NCI-H460 (cell line): ENCODE measurements at regions not wholly inside any gene's neighbourhood (a gene's known extent, or its start where the extent isn't known, plus 50 kb on each side); places are given as distances from the start of the nearest gene placed in this dataset.
"Not testable (repeated sequence)": the region's sequence is repeated elsewhere in the genome, so short reads cannot be mapped to it uniquely, and the experiment has no call there.

Experiments used
- DNase-seq: peaks from one replicate; pipeline ENCODE4 v3.0.0-alpha.2; 2016; ENCODE audit warnings: low read depth; ENCODE audit errors: extremely low read depth

GRCh38 chr16:79847569-79847968 is 247.0 kb upstream of the MAF start:
- no peak for DNase-seq

GRCh38 chr16:79847101-79847500 is 246.6 kb upstream of the MAF start:
- no peak for DNase-seq

DNA sequence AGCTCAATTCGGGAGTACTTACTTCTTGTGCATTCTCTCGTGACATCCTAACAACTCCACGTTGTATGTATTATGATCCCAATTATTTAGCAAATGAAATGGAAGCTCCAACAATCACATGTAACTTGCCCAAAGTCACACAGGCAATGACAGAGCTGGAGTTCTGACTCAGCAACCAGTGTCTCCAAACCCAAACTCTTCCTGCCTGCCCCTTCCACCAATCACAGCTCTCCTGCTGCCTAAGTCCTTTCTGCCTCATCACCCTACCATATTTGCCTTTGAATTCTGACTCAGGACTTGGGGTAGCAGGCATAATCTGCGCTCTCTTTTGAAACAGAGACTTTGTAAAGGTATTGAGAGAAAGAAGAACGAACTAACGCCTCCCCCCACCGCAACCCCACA is 245.2 kb upstream of the MAF start:
- no peak for DNase-seq

- DNase-seq = no peak
Measured at GRCh38 chr16:79845033-79845733, 244.6 kb upstream of the MAF start.

DNA sequence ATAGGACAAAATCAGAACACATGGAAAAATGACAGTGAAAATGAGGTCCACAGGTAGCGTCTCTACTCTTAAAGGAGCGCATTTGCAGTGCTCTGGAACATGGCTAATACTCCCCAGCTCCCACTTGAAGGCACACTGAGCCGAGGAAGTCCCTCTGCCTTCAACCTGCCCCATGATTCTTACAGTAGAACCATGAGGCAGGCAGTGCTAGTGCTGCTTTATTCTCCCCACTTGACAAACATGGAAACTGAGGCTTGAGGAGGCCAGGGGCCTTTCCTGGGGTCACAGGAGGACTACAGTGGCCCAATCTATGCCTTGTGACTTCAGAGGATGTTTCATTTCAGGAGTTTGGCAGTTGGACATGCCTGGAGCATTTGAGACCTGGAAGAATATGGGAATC is 244.1 kb upstream of the MAF start:
- no peak for DNase-seq

DNA sequence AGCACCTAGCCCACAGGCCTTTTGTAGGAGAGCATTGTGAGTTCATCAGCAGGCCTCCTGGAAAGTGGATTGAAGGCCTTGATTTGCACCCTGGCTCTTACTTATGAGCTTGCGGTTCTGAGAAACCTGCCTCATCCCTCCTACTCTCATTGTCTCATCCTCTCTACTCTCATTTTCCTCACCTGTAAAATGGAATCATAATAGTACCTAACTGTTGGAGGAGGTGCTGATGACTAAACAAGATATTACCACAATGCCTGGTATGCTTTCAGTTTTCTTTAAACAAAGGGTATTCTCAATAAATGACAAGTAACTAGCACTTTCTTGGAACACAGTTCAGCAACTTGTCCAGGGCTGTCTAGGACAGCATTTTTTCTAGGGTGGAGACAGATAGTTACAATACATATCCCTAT is 243.1 kb upstream of the MAF start:
- no peak for DNase-seq

DNA sequence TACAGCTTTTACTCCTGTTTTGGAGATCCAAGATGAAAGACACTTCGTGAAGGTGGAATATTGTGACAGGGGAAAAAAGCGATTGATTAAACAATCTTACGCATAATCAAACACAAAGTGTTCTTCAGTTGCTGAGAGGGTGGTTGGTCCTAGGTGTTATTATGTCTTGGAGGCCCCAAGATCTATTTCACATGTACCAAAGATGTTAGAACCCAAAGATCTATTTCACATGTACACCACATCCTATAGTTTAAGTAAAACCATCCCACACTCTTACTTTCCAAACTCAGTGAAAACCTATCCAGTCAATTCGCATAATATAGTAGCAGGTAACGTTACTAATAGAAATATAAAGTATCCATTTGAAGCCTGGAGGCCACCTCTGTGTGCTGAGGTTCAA is 242.6 kb upstream of the MAF start:
- DNase-seq = no peak

GRCh38 chr16:79842197-79842596 is 241.7 kb upstream of the MAF start:
- DNase-seq = no peak

DNA sequence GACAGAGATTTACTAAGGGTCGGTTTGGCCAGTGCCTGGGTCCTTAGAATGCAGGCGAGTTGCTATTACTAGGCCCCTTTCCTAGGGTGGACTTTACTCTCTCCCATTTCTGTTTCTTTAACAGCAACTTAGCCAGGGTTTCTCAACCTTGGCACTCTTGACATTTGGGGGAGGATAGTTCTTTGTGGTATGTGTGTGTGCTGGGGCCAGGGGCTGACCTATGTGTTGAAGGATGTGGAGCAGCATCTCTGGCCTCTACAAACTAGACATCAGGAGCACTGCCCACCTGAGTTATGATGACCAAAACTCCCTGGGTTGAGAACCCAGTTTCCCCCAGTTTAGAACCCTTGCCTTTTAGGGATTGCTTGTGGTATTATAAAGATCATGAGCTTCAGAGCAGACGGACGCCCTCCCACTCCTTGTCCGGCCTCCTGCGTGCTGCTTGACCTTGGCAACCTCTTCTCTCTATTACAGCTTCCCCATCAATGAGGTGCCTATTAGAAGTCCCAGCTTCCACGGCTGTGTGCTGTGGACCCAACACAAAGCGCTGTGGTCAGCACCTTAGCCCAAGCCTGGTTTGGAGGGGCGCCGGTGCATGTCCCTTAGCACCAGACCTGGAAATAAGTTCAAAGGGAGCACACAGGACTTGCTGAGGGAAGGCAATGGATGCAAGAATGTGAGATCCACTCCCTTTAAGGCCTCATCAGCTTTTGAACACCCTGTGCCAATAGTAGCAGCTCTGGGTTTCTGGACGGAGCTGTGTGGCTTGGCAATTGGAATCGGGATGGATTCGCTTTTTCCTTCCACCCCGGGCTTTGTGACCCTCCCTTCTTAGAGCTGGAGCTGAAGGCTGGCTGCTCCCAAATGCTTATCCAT is 239.2 kb upstream of the MAF start:
- DNase-seq = no peak

GRCh38 chr16:79838496-79839259 is 238.1 kb upstream of the MAF start:
- no peak for DNase-seq

- no peak for DNase-seq
Measured at GRCh38 chr16:79836144-79836543, 235.6 kb upstream of the MAF start.

- no peak for DNase-seq
Measured at GRCh38 chr16:79835194-79835593, 234.7 kb upstream of the MAF start.

DNA sequence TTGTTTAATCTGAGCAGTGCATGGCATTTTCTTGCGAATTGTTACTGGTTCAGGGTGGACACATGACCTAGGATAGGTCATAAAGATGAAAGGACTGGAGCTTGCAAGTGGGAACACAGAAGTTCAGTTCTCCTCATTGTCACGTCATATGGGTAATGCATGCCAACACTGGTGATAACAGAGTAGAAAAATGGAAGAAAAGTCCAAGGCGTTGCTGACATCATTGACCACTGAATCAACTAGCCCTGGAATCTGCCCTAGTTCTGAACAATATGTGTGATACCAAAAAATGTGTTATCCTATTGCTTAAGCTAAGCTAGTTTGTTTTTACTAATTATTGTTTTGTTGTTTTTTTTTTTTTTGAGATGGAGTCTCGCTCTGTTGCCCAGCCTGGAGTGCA is 234.2 kb upstream of the MAF start:
- no peak for DNase-seq

GRCh38 chr16:79834003-79834402 is 233.5 kb upstream of the MAF start:
- not testable (repeated sequence) for DNase-seq

DNA sequence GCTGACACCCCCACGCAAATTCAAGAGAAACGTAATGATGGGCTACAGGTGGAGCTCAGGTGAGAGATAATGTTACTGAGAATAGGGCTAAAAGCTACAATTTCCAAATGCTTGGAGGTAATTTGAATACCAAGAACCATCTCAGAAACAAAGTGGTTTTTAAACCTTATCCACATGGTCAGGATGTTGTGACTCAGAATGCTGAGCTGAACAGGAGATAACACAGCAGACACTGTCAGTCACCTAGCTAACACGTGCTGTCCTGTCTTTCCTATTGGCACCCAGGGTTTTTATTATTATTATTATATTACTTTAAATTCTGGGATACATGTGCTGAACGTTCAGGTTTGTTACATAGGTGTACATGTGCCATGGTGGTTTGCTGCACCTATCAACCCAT is 233.0 kb upstream of the MAF start:
- no peak for DNase-seq

- DNase-seq = no peak
Measured at GRCh38 chr16:79826732-79827475, 226.4 kb upstream of the MAF start.

GRCh38 chr16:79825002-79825401 is 224.5 kb upstream of the MAF start:
- DNase-seq = no peak

GRCh38 chr16:79823639-79824038 is 223.1 kb upstream of the MAF start:
- DNase-seq = peak; percentile 27

- no peak for DNase-seq
Measured at GRCh38 chr16:79821911-79822310, 221.4 kb upstream of the MAF start.

GRCh38 chr16:79816081-79816497 is 215.6 kb upstream of the MAF start:
- no peak for DNase-seq

DNA sequence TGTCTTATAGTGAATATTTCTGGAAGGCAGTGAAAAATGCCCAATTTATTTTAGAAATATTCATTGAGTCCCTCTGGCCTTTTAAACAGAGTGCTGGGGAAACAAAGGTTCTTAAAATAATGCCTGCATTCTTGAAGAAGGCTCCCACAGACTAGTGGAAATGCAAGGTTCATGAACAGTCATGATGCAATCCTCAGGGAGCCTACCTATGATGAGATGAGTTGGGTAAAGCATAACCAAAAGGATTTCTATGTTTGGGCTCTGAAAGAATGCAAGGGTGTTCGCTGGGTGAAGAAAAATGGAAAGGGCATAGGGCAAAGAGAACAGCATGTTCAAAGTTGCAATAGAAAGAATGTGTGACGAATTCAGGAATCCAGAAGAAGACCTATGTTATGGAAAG is 214.5 kb upstream of the MAF start:
- no peak for DNase-seq
